ENCODE measurements at regions not wholly inside any gene's neighbourhood (a gene's known extent, or its start where the extent isn't known, plus 50 kb on each side); places are given as distances from the start of the nearest gene placed in this dataset.

DNA sequence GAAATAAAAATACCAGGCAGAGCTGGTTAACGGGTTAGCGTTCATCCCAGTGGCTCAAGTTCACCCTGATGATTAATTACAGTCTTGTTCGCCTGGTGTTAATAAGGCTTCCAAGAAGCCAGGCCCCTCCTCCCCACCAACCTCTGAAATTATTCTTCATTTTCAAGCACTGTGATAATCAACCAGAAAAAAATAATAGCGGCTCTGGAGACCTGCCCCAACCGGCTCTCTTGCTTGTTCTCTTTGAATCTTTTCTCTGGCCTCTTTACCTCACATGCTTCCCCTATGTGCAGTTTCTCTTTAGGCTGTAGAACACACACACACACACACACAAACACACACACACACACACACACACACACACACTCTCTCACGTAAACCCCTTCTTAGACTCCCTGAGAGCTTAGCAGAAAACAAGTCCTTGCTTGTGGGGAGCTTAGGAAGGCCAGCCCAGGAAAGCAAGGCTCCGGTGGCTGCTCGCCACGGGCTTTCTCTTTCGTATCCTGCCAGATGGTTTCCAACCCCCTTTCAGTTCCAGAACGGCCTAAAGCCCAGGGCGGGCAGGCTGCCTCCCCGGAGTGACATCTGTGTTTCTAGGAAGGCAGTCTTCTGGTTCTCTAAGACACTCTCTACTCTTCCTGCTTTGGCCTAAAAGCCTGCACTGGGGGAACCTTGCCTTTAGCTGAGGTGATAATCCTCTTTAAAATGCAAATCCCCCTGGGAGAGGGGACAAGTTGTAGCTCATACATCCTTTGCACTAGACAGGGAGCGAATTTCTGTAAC, 106.4 kb upstream of the SESN3 start:
- peak in 1 of 2 donors; percentile 88 for DNase-seq (ENCODE audit: low spot score in 2 of 2)
- intact Hi-C loops (cut with DNase I; ENCODE audit: low total_unique reads), result no loop called here
- H3K4me3 ChIP-seq (ENCODE audit: low read depth, poor library complexity, severe bottlenecking), result no peak overlapping the region
- WGBS, 2 donors, result 9% methylated on average over 14 of the region's 14 CpGs
- no peak for TF ChIP-seq POLR2A (IDR thresholded peaks at IDR 0.05)
- TF ChIP-seq, protein P1, sequence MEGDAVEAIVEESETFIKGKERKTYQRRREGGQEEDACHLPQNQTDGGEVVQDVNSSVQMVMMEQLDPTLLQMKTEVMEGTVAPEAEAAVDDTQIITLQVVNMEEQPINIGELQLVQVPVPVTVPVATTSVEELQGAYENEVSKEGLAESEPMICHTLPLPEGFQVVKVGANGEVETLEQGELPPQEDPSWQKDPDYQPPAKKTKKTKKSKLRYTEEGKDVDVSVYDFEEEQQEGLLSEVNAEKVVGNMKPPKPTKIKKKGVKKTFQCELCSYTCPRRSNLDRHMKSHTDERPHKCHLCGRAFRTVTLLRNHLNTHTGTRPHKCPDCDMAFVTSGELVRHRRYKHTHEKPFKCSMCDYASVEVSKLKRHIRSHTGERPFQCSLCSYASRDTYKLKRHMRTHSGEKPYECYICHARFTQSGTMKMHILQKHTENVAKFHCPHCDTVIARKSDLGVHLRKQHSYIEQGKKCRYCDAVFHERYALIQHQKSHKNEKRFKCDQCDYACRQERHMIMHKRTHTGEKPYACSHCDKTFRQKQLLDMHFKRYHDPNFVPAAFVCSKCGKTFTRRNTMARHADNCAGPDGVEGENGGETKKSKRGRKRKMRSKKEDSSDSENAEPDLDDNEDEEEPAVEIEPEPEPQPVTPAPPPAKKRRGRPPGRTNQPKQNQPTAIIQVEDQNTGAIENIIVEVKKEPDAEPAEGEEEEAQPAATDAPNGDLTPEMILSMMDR (IDR thresholded peaks at IDR 0.05), result no peak

DNA sequence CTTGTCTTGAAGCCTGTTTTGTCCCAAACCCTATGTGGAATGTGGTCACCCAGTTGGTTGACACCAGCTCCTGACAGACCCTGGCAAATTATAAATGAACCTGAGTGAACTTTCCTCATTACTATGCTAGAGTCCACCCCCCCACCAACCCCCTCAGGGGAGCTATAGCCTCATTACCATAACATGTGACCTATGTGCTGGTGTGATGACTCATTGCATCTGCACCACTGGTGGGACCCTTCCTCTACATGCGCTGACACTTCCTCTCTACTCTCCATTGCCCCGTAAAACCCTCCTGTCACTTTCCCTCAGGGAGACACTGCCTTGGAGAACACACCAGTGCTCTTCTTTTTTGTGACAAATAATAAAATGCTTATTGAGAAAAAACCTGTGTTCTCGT, 105.0 kb upstream of the SESN3 start:
- WGBS, 2 donors, result 80 to 87% methylated on average over 3 of the region's 3 CpGs
- H3K4me3 ChIP-seq (ENCODE audit: low read depth, poor library complexity, severe bottlenecking), result no peak overlapping the region
- intact Hi-C loops (cut with DNase I; ENCODE audit: low total_unique reads), result no loop called here
- TF ChIP-seq, protein P1 (IDR thresholded peaks at IDR 0.05), result no peak
- no peak for TF ChIP-seq POLR2A (IDR thresholded peaks at IDR 0.05)
- DNase-seq (ENCODE audit: low spot score in 2 of 2), result no peak

DNA sequence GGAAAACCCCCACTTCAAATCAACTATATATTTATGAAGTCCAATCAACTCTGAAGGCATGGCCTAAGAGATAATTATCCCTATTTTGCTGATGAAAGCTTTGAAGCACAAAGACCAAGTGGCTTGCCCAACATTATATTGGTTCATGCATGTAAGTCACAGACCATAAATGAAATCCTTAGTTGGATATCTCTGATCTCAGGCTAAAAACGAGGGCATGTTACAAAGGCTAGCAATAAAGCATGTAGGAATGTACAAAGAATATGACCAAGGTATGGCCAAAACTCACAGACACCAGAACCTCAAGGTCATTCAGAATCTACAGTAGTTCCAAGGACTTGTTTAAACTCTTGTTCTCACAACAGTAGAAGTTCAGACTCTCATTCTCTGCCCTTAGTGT, 100.2 kb upstream of the SESN3 start:
- WGBS, 2 donors, result 69 to 81% methylated on average over 1 of the region's 1 CpG
- no peak overlapping the region for H3K4me3 ChIP-seq (ENCODE audit: low read depth, poor library complexity, severe bottlenecking)
- intact Hi-C loops (cut with DNase I; ENCODE audit: low total_unique reads), result no loop called here
- TF ChIP-seq, protein P1 (IDR thresholded peaks at IDR 0.05), result no peak
- TF ChIP-seq POLR2A (IDR thresholded peaks at IDR 0.05), result no peak
- no peak for DNase-seq (ENCODE audit: low spot score in 2 of 2)

DNA sequence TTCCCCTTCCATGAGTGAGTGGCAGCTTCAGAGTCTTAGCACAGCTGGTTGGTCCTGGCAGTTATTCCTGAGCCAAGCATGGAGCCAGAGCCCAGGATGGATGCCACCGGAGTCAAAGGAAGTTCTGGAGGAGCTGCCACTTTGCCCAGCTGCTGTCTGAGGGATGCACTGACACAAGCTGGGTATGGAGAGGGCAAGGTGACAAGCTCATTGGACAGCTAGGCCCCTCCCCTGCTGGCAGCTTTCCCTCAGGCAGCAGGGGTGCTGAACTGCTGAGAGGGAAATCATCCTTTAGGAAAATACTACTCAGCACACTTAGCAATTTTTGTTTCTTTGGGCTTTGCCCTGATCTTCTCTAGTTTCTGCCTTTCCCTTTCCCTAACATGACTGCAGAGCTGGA, 99.3 kb upstream of the SESN3 start:
- no peak for DNase-seq (ENCODE audit: low spot score in 2 of 2)
- H3K4me3 ChIP-seq (ENCODE audit: low read depth, poor library complexity, severe bottlenecking), result no peak overlapping the region
- intact Hi-C loops (cut with DNase I; ENCODE audit: low total_unique reads), result no loop called here
- WGBS, 2 donors, result 86 to 100% methylated on average over 1 of the region's 1 CpG
- TF ChIP-seq, protein P1 (IDR thresholded peaks at IDR 0.05), result no peak
- TF ChIP-seq POLR2A (IDR thresholded peaks at IDR 0.05), result no peak

DNA sequence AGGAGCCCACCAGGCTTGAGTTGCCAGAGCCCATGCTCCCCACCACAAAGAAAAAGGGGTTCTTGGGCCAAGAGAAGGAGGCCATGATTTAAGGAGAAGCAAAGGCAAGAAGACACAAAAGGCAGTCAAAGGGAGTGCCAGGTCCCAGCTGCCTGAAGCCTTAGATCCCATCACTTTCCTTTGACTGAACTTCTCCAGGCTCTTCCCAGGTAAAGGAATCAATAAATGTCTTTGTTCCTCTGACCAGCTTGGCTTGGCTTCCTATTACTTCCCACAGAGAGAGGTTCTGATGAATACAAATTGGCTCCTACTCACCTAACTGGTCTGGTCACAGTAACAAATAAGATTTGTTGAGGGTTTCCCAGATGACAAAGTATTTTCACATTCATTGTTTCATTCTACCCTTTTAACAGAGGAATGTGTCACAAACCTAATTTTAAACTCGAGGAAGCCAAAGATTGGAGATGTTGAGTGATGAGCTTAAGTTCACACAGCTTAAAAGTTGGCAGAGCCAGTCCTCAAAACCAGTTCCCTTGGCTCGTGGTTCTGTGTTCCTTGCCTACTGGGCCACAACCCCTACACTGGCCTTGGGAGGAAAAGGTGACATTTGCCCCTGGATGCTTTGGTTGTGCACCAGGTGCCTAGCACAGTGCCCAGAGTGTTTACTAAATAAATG, 96.4 kb upstream of the SESN3 start:
- intact Hi-C loops (cut with DNase I; ENCODE audit: low total_unique reads), result no loop called here
- TF ChIP-seq POLR2A (IDR thresholded peaks at IDR 0.05), result no peak
- TF ChIP-seq, protein P1 (IDR thresholded peaks at IDR 0.05), result no peak
- no peak overlapping the region for H3K4me3 ChIP-seq (ENCODE audit: low read depth, poor library complexity, severe bottlenecking)
- WGBS, 2 donors, result 31 to 32% methylated on average over 2 of the region's 2 CpGs
- DNase-seq (ENCODE audit: low spot score in 2 of 2), result no peak

All from lower leg skin (tissue), 4 donors.